ENCODE measurements at regions not wholly inside any gene's neighbourhood (a gene's known extent, or its start where the extent isn't known, plus 50 kb on each side); places are given as distances from the start of the nearest gene placed in this dataset.

DNA sequence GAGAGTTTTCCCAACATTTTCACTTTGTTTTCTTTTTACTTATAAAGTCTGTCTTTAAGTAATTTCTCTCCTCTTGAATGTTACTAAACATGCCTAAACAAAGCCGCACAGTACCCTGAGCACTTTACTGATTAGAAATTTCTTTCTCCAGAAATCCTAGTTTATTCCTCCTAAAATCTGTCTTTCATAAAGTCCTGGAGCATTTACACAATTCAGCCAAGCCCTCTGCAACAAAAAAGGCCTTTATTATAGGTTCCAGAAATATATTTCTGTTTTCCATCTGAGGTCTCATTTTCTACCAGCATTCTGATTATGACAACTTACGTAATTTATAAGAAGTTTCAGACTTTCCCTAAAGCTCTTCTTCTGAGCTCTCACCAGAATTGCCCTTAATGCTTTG, 549.5 kb upstream of the OLFM3 start:
- Histone ChIP-seq H3K9me3 (peaks cover 0 to 15% (median 0%) of the 10 kb centered on the region in 11 donors), H3K4me1 (no peaks in the 10 kb centered on the region), H3K27ac (no peak overlapping the region), H3K4me3 (no peak overlapping the region), H3K36me3 (no peaks in the 10 kb centered on the region), H3K27me3 (no peaks in the 10 kb centered on the region)
- TF ChIP-seq, protein P1, sequence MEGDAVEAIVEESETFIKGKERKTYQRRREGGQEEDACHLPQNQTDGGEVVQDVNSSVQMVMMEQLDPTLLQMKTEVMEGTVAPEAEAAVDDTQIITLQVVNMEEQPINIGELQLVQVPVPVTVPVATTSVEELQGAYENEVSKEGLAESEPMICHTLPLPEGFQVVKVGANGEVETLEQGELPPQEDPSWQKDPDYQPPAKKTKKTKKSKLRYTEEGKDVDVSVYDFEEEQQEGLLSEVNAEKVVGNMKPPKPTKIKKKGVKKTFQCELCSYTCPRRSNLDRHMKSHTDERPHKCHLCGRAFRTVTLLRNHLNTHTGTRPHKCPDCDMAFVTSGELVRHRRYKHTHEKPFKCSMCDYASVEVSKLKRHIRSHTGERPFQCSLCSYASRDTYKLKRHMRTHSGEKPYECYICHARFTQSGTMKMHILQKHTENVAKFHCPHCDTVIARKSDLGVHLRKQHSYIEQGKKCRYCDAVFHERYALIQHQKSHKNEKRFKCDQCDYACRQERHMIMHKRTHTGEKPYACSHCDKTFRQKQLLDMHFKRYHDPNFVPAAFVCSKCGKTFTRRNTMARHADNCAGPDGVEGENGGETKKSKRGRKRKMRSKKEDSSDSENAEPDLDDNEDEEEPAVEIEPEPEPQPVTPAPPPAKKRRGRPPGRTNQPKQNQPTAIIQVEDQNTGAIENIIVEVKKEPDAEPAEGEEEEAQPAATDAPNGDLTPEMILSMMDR (IDR thresholded peaks at IDR 0.05): no peak
- ATAC-seq (no peak), DNase-seq (no peak)
- intact Hi-C loops (cut with DNase I): no loop called here
- 82 to 86% methylated on average over 2 of the region's 2 CpGs for WGBS, 2 donors

DNA sequence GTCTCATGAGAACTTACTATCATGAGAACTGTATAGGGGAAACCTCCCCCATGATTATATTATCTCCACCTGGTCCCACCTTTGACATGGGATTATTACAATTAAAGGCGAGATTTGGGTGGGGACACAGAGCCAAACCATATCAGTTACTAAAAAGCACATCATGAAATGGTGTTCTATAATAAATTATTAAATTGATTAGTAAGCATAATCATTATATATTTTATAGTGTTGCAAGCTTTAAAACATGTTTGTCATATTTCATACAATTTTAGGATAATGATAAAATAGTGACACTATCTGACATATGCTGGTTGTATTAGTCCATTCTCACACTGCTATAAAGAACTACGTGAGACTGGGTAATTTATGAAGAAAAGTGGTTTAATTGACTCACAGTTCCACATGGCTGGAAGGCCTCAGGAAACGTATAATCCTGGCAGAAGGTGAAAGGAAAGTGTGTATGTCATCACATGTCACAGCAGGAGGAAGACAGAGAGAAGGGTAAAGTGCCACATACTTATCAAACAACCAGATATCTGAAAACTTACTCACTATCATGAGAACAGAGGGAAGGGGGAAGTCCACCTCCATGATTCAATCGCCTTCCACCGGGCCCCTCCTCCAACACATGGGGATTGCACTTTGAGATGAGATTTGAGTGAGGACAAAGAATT, 539.2 kb upstream of the OLFM3 start:
- Histone ChIP-seq H3K36me3 (no peaks in the 10 kb centered on the region), H3K27me3 (no peaks in the 10 kb centered on the region), H3K4me1 (no peaks in the 10 kb centered on the region), H3K4me3 (no peak overlapping the region), H3K9me3 (peaks cover 0 to 8% (median 0%) of the 10 kb centered on the region in 11 donors), H3K27ac (no peak overlapping the region)
- ATAC-seq (no peak), DNase-seq (no peak)
- TF ChIP-seq, protein P1 (IDR thresholded peaks at IDR 0.05): no peak
- 61 to 62% methylated on average over 5 of the region's 5 CpGs for WGBS, 2 donors
- intact Hi-C loops (cut with DNase I): no loop called here

DNA sequence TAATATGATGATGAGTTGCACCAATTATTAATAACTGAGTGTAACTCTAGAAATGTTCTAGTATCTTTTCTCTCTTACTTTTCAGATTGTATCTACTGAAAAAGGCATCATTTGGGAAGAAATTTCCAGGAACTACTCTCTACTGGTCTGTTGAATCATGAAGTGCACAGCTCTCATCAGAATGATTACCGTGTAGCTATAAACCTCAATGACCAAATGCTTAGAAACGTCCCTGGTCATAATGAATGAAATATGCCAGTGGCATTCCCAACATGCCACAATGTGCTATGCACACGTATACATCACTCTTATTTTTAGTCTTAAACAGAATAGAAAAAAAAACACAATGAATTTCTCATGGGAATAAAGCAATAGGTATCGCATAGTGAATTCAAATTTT, 534.3 kb upstream of the OLFM3 start:
- ATAC-seq: no peak
- intact Hi-C loops (cut with DNase I): no loop called here
- Histone ChIP-seq H3K27ac (no peak overlapping the region), H3K9me3 (peaks cover 0 to 8% (median 0%) of the 10 kb centered on the region in 11 donors), H3K27me3 (no peaks in the 10 kb centered on the region), H3K36me3 (no peaks in the 10 kb centered on the region), H3K4me1 (no peaks in the 10 kb centered on the region), H3K4me3 (no peak overlapping the region)
- 55 to 63% methylated on average over 4 of the region's 4 CpGs for WGBS, 2 donors
- no peak for DNase-seq
- TF ChIP-seq, protein P1 (IDR thresholded peaks at IDR 0.05): no peak

DNA sequence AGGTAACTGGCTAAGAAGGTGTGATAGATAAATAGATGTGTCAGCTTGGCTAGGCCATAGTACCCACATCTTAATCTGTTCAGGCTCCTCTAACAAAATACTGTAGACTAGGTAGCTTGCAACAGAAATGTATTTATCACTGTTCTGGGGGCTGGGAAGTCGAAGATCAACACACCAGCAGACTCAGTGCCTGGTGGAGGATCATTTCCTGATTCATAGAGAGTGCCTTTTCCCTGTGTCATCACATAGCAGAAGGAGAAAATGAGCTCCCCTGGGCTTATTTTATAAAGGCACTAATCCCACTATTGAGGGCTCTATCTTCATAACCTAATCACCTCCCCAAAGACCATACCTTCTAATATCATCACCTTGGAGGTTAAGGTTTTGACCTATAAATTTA, 532.7 kb upstream of the OLFM3 start:
- no peak for DNase-seq
- TF ChIP-seq, protein P1 (IDR thresholded peaks at IDR 0.05): no peak
- no peaks in the 10 kb centered on the region for H3K27me3 ChIP-seq
- H3K4me1 ChIP-seq: no peaks in the 10 kb centered on the region
- WGBS, 2 donors: 64 to 72% methylated on average over 1 of the region's 1 CpG
- no peak for ATAC-seq
- intact Hi-C loops (cut with DNase I): no loop called here
- H3K27ac ChIP-seq: no peak overlapping the region
- H3K9me3 ChIP-seq: peaks cover 0 to 8% (median 0%) of the 10 kb centered on the region in 11 donors
- no peaks in the 10 kb centered on the region for H3K36me3 ChIP-seq
- no peak overlapping the region for H3K4me3 ChIP-seq
